A673 (cell line): ENCODE measurements at regions not wholly inside any gene's neighbourhood (a gene's known extent, or its start where the extent isn't known, plus 50 kb on each side); places are given as distances from the start of the nearest gene placed in this dataset.

Experiments
- EZH2 ChIP-seq: fragments of 200-600 bp; sonication (generic); IDR thresholded peaks from 2 replicates; pipeline ENCODE4 v1.6.1; 2017; ENCODE audit warnings: borderline replicate concordance, low read depth, mild to moderate bottlenecking, mixed read lengths, antibody characterized with exemption, low read length; ENCODE audit not compliant: poor library complexity, severe bottlenecking
- TF ChIP-seq, protein P1 (sequence below): fragments of 300-800, 200-600 bp; sonication (generic); conservative IDR thresholded peaks from 2 replicates; pipeline ENCODE4 v1.5.1; 2017; ENCODE audit warnings: low read depth, mild to moderate bottlenecking, antibody characterized with exemption, low read length, moderate library complexity, mixed read lengths

DNA sequence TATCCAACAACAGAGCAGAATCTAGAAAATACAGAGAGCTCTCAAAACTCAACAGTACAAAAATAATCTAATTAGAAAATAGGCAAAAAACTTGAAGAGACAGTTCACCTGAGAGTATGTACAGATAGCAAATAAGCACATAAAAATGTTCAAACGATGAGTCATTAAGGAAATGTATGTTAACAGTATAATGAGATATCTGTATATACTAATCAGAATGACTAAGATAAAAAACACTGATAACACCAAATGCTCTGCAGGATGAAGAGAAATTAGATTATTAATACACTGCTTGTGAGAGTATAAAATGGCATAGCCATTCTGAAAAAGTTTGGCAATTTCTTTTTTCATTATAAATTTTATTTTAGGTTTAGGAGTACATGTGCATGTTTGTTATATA lies 1307.6 kb upstream of the GOT2 start:
- TF ChIP-seq, protein P1, sequence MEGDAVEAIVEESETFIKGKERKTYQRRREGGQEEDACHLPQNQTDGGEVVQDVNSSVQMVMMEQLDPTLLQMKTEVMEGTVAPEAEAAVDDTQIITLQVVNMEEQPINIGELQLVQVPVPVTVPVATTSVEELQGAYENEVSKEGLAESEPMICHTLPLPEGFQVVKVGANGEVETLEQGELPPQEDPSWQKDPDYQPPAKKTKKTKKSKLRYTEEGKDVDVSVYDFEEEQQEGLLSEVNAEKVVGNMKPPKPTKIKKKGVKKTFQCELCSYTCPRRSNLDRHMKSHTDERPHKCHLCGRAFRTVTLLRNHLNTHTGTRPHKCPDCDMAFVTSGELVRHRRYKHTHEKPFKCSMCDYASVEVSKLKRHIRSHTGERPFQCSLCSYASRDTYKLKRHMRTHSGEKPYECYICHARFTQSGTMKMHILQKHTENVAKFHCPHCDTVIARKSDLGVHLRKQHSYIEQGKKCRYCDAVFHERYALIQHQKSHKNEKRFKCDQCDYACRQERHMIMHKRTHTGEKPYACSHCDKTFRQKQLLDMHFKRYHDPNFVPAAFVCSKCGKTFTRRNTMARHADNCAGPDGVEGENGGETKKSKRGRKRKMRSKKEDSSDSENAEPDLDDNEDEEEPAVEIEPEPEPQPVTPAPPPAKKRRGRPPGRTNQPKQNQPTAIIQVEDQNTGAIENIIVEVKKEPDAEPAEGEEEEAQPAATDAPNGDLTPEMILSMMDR, result no peak
- TF ChIP-seq EZH2, result no peak
